ENCODE measurements at regions not wholly inside any gene's neighbourhood (a gene's known extent, or its start where the extent isn't known, plus 50 kb on each side); places are given as distances from the start of the nearest gene placed in this dataset.

GRCh38 chr11:86187027-86187426, 57.5 kb upstream of the EED start:
- TF ChIP-seq CTCF (IDR thresholded peaks at IDR 0.05) (no peak), POLR2A (IDR thresholded peaks at IDR 0.05) (no peak)

All from transverse colon (tissue), 3 donors.